ENCODE measurements at regions not wholly inside any gene's neighbourhood (a gene's known extent, or its start where the extent isn't known, plus 50 kb on each side); places are given as distances from the start of the nearest gene placed in this dataset.

DNA sequence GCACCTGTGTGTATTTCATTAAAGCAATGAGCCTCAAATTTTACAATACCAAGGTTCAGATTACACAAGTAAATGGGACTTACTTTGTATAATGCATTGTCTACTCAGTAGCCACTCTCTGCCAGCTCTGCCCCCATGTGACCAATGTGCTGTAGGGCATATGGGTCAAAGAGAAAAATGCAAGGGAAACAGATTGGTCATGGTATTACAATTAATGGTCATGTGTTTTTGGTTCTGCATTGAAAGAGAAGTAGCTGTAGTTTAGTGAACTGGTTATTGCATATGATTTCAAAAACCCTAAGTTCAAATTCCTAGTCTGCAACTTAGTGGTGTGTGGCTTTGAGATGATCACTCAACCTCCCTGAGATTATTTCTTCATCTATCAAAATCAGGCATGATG, 545.4 kb downstream of the SUCLA2 start:
- TF ChIP-seq, protein P1, sequence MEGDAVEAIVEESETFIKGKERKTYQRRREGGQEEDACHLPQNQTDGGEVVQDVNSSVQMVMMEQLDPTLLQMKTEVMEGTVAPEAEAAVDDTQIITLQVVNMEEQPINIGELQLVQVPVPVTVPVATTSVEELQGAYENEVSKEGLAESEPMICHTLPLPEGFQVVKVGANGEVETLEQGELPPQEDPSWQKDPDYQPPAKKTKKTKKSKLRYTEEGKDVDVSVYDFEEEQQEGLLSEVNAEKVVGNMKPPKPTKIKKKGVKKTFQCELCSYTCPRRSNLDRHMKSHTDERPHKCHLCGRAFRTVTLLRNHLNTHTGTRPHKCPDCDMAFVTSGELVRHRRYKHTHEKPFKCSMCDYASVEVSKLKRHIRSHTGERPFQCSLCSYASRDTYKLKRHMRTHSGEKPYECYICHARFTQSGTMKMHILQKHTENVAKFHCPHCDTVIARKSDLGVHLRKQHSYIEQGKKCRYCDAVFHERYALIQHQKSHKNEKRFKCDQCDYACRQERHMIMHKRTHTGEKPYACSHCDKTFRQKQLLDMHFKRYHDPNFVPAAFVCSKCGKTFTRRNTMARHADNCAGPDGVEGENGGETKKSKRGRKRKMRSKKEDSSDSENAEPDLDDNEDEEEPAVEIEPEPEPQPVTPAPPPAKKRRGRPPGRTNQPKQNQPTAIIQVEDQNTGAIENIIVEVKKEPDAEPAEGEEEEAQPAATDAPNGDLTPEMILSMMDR (IDR thresholded peaks at IDR 0.05), result no peak
- no peak for TF ChIP-seq POLR2A (IDR thresholded peaks at IDR 0.05)
- H3K4me3 ChIP-seq, result no peak overlapping the region
- no peaks in the 10 kb centered on the region for H3K36me3 ChIP-seq
- intact Hi-C loops (cut with DNase I; ENCODE audit: low total_unique reads), result no loop called here
- H3K27me3 ChIP-seq, result no peaks in the 10 kb centered on the region
- no peak overlapping the region for H3K27ac ChIP-seq
- H3K4me1 ChIP-seq, result no peaks in the 10 kb centered on the region
- H3K9me3 ChIP-seq, result no peaks in the 10 kb centered on the region
- DNase-seq, result no peak

DNA sequence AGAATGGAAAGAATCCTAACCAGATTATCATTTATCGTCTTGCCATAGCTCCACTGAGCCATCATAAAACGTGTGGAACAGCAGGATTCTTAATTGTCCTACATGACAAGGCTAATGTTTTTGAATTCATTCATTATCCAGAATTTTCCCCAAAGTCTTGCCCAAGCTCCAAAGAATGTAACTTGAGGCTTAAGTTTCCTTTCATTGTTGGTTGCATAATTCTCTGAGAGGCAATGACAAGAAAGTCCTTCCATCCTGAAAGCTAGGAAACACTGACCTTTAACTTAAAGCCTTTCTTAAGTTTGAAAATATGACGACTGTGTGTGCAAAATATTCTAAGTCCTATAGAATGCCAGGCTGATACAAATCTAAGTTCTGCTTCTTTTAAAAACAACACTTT, 546.1 kb downstream of the SUCLA2 start:
- H3K27ac ChIP-seq, result no peak overlapping the region
- H3K36me3 ChIP-seq, result no peaks in the 10 kb centered on the region
- intact Hi-C loops (cut with DNase I; ENCODE audit: low total_unique reads), result no loop called here
- no peak for DNase-seq
- H3K4me3 ChIP-seq, result no peak overlapping the region
- TF ChIP-seq POLR2A (IDR thresholded peaks at IDR 0.05), result no peak
- TF ChIP-seq, protein P1 (IDR thresholded peaks at IDR 0.05), result no peak
- no peaks in the 10 kb centered on the region for H3K4me1 ChIP-seq
- no peaks in the 10 kb centered on the region for H3K9me3 ChIP-seq
- no peaks in the 10 kb centered on the region for H3K27me3 ChIP-seq

DNA sequence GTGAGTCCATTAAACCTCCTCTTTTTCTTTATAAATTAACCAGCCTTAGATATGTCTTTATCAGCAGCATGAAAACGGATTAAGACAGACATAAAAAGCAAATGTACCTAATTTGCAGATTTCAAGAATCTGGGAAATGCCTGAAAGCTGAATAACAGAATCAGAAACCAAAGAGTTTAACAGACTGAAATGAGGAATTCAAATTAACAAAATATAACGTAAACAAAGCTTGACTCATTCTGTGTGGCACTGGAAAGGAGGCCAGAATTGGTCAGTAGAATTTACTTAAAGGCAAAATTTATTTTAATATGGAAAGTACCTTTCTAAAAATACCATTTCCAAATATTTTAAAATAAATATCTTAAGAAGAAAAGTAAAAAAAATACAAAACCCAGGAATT, 540.6 kb upstream of the HTR2A start:
- no peak for TF ChIP-seq POLR2A (IDR thresholded peaks at IDR 0.05)
- TF ChIP-seq, protein P1 (IDR thresholded peaks at IDR 0.05), result no peak
- Histone ChIP-seq H3K27ac (no peak overlapping the region), H3K27me3 (no peaks in the 10 kb centered on the region), H3K36me3 (no peaks in the 10 kb centered on the region), H3K4me1 (no peaks in the 10 kb centered on the region), H3K9me3 (no peaks in the 10 kb centered on the region), H3K4me3 (no peak overlapping the region)
- intact Hi-C loops (cut with DNase I; ENCODE audit: low total_unique reads), result no loop called here
- DNase-seq, result no peak

DNA sequence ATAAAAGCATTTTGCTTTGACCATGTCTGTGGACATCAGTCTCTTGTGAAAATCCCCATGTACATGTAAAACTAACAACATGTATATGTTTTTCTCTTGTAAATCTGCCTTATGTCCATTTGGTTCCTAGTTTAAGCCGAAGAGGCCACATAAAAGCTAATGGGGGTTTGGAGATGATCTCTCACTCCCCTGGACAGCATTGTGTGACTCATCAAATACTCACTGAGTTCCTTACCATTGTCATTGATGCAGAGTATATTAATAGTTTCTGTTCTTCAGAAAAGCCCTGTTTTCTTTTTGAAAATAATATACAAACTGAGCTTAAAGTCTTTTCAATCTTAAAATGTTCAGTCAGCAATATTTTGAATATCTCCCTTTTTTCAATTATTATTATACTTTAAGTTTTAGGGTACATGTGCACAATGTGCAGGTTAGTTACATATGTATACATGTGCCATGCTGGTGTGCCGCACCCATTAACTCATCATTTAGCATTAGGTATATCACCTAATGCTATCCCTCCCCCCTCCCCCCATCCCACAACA, 536.7 kb upstream of the HTR2A start:
- H3K27me3 ChIP-seq, result no peaks in the 10 kb centered on the region
- intact Hi-C loops (cut with DNase I; ENCODE audit: low total_unique reads), result no loop called here
- H3K4me1 ChIP-seq, result no peaks in the 10 kb centered on the region
- H3K4me3 ChIP-seq, result no peak overlapping the region
- TF ChIP-seq POLR2A (IDR thresholded peaks at IDR 0.05), result no peak
- TF ChIP-seq, protein P1 (IDR thresholded peaks at IDR 0.05), result no peak
- DNase-seq, result no peak
- H3K27ac ChIP-seq, result no peak overlapping the region
- no peaks in the 10 kb centered on the region for H3K36me3 ChIP-seq
- no peaks in the 10 kb centered on the region for H3K9me3 ChIP-seq

DNA sequence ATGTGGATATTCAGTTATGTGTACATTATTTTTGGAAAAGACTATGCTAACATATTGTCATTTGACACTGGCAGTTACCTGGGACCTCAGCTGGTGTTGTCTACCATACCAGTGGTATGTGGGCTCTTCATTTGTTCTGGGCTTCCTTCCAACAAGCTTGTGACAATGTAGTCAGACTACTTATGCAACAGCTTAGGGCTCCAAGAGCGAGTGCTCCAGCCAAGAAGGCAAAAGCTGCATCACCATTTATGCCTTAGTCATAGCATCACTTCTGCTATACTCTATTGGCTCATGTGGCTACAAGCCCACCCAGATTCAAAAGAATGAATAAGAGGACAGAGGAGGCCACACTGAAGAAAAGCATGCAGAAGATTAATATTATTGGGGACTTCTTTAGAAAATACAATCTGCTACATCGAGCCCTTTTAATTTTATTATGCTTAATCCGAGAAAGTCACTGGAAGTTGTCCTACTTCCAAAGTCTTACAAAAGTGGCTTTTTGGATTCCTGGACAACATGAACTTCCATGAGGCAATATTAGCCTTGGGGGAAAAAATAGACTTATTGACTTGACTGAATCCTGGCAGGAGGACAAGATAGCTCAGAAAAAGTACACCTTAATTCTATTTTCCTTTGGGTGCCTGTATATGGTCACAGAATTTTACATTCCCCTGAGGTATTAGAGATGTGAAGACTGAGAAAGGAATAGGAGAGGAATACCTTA, 529.4 kb upstream of the HTR2A start:
- Histone ChIP-seq H3K36me3 (no peaks in the 10 kb centered on the region), H3K4me3 (no peak overlapping the region), H3K27ac (no peak overlapping the region), H3K27me3 (no peaks in the 10 kb centered on the region), H3K4me1 (no peaks in the 10 kb centered on the region), H3K9me3 (no peaks in the 10 kb centered on the region)
- intact Hi-C loops (cut with DNase I; ENCODE audit: low total_unique reads), result no loop called here
- no peak for DNase-seq
- no peak for TF ChIP-seq POLR2A (IDR thresholded peaks at IDR 0.05)
- TF ChIP-seq, protein P1 (IDR thresholded peaks at IDR 0.05), result no peak
